Fibroblast of mammary gland (primary cell): ENCODE measurements at regions not wholly inside any gene's neighbourhood (a gene's known extent, or its start where the extent isn't known, plus 50 kb on each side); places are given as distances from the start of the nearest gene placed in this dataset.

ENCODE experiments used
- DNase-seq: peaks from one replicate; pipeline ENCODE4 v3.0.0-alpha.2; 2010; ENCODE audit warnings: low read depth
- H3K4me3 ChIP-seq: 2 replicates; pipeline ENCODE4 v1.5.1; 2011; ENCODE audit warnings: low read depth, mild to moderate bottlenecking, low read length, moderate library complexity; ENCODE audit not compliant: control insufficient read depth
- TF ChIP-seq, protein P1 (sequence below): conservative IDR thresholded peaks from 2 replicates; pipeline ENCODE4 v1.5.1; 2011; ENCODE audit warnings: low read depth, low read length, inconsistent platforms; ENCODE audit not compliant: control insufficient read depth, insufficient read depth

DNA sequence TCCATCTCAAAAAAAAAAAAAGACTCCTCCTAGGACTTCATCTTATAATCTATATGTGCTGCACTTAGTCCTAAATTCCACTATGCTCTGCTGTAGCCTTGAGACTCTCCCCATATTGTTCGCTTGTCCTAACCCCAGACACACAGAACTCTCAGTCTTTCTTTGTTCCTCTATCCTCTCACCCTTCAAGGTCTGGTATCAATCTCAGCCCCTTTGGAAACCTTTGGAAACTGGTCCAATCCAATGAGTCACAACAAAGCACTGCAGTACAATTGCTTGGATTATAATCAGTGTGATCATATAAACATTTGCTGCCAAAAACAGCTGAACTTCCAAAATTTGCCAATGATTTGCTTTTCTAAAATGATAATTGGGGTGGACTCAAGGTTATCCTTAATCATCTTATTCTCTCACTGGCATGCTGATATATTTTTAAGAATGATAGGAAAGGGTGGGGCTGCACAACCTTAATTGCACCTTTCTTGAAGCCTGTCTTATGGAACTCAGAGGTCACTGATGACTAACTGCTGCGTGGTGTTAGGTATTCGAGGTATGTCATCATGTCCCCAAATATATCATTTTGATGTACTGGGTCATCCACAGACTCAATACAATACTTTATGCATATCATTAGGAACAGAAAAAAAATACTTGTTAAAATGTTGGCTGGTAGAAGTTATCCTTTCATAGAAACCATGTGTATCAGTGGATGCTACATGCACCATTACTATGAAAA, 756.7 kb downstream of the NR2F2 start:
- TF ChIP-seq, protein P1, sequence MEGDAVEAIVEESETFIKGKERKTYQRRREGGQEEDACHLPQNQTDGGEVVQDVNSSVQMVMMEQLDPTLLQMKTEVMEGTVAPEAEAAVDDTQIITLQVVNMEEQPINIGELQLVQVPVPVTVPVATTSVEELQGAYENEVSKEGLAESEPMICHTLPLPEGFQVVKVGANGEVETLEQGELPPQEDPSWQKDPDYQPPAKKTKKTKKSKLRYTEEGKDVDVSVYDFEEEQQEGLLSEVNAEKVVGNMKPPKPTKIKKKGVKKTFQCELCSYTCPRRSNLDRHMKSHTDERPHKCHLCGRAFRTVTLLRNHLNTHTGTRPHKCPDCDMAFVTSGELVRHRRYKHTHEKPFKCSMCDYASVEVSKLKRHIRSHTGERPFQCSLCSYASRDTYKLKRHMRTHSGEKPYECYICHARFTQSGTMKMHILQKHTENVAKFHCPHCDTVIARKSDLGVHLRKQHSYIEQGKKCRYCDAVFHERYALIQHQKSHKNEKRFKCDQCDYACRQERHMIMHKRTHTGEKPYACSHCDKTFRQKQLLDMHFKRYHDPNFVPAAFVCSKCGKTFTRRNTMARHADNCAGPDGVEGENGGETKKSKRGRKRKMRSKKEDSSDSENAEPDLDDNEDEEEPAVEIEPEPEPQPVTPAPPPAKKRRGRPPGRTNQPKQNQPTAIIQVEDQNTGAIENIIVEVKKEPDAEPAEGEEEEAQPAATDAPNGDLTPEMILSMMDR = no peak
- no peak overlapping the region for H3K4me3 ChIP-seq
- peak; percentile 3 for DNase-seq

DNA sequence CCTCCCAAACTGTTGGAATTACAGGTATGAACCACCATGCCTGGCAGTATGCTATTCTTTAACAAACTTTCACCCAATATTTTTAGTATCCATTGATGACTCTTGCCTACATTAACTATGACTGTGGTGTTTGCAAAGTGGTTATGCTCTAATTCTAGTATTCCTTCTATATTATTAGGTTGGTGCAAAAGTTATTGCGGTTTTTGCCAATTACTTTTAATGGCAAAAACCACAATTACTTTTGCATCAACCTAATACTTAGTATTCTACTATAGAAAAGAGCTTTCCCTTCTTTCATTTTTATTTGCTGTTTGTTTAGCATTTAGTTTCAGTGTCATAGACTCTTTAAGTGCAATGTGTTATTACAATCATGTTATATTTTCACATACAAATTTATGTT, 760.6 kb downstream of the NR2F2 start:
- TF ChIP-seq, protein P1 = no peak
- no peak overlapping the region for H3K4me3 ChIP-seq
- DNase-seq = no peak

DNA sequence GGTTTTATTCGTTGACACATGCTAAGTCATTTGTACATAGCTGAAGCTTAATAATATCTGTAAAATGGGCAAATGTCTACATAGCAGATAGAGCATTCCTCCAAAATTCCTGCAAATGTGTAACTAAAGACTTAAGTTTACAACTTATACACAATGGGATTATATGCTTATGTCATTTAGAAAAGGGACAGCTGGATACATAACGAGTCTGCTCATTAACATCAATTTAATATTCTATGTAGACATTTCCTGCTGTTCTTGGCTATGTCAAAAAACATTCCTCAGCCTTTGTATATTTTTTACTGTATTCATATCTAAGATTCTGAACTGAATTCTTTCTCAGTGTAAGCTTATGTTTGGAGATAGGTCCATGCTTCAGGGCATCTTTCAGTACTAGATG, 762.2 kb downstream of the NR2F2 start:
- no peak for DNase-seq
- H3K4me3 ChIP-seq = no peak overlapping the region
- TF ChIP-seq, protein P1 = no peak

DNA sequence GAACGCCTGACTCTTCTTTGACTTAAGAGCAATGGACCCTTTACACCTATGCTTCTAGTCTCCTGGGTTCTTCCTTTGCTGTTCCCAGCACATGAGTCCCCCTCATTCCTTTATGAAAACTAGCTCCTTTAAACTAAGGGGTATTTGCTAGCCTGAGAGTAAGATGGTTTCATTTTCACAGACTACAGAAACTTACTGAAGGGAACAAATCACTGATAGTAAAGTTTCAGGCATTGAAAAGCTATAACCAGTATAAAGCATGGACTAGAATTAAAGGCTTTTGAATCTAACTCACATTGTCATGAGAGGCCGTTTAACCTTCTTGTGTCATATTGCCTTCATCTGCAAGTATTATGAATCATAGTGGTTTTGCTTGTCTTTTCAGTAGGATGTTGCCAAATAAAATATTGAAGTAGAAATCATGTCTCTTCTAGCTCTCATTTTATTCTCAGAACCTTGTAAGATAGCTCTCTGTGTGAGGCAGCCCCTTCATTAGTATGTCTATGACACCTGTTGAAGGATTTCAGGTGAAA, 765.9 kb downstream of the NR2F2 start:
- H3K4me3 ChIP-seq = no peak overlapping the region
- TF ChIP-seq, protein P1 = no peak
- no peak for DNase-seq

DNA sequence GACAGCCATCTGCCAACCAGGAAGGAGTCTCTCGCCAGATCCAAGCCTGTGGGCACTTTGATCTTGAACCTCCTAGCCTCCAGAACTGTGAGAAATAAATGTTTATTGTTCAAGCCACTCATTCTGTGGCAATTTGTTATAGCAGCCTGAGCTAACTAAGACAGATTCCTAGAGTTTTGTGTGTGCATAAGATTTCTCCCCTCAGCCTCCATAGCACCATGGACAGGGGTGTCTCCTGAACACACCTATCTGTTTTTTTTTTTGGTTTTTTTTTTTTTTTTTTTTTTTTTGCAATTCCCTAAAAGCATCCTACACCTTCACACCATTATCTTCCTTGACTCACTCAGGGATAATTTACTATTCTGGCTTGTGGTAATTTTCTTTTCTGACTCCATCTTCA, 768.5 kb downstream of the NR2F2 start:
- DNase-seq = no peak
- no peak overlapping the region for H3K4me3 ChIP-seq
- TF ChIP-seq, protein P1 = no peak

DNA sequence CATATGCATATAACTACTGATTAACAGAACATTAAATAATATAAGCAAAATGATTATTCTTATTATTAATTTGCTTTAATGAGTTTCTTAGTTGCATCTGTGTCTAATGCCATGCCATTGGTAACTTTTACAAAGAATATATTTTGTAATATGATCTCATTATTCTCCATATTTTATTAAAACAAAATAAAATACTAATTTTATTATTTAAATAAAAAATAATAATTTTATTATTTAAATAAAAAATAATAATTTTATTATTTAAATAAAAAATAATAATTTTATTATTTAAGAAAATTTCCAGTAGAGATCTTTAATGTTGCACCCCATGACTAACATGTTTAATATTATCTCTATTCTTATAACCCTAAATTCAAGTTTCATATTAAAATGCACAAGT, 771.1 kb downstream of the NR2F2 start:
- TF ChIP-seq, protein P1 = no peak
- no peak overlapping the region for H3K4me3 ChIP-seq
- no peak for DNase-seq
